ENCODE measurements at regions not wholly inside any gene's neighbourhood (a gene's known extent, or its start where the extent isn't known, plus 50 kb on each side); places are given as distances from the start of the nearest gene placed in this dataset.
"Not testable (repeated sequence)": the region's sequence is repeated elsewhere in the genome, so short reads cannot be mapped to it uniquely, and the experiment has no call there.

DNA sequence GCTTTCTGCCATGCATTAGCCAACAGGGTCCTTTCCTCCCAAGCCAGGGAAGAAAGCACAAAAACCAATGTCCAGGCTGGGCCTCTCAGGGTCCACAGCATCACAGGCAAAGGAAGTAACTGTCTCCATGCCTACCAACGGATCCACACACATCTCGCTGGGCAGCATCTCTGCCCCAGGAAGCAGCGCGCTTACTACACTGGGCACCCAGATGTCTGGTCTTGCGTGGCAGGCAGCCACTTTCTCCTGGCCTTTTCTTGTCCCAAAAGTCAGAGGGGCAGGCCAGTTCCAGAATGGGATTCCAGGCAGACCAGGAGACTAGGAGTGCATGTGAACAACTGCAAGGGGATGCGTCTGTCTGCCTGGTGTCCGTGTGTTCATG, 153.3 kb upstream of the PLGLB2 start:
- TF ChIP-seq, protein P1, sequence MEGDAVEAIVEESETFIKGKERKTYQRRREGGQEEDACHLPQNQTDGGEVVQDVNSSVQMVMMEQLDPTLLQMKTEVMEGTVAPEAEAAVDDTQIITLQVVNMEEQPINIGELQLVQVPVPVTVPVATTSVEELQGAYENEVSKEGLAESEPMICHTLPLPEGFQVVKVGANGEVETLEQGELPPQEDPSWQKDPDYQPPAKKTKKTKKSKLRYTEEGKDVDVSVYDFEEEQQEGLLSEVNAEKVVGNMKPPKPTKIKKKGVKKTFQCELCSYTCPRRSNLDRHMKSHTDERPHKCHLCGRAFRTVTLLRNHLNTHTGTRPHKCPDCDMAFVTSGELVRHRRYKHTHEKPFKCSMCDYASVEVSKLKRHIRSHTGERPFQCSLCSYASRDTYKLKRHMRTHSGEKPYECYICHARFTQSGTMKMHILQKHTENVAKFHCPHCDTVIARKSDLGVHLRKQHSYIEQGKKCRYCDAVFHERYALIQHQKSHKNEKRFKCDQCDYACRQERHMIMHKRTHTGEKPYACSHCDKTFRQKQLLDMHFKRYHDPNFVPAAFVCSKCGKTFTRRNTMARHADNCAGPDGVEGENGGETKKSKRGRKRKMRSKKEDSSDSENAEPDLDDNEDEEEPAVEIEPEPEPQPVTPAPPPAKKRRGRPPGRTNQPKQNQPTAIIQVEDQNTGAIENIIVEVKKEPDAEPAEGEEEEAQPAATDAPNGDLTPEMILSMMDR (IDR thresholded peaks at IDR 0.05), result not testable (repeated sequence)
- TF ChIP-seq POLR2A, POLR2AphosphoS5, EP300 (IDR thresholded peaks at IDR 0.05): not testable (repeated sequence)
